Testis (tissue), 2 donors: ENCODE measurements at regions not wholly inside any gene's neighbourhood (a gene's known extent, or its start where the extent isn't known, plus 50 kb on each side); places are given as distances from the start of the nearest gene placed in this dataset.

Experiments
- POLR2A ChIP-seq: fragments of 450-650 bp; IDR thresholded peaks from one replicate; pipeline ENCODE4 v1.6.1; 2017; ENCODE audit warnings: antibody characterized with exemption, mild to moderate bottlenecking, moderate library complexity
- TF ChIP-seq, protein P1 (sequence below), 3 experiments: fragments of 450-650 bp in 2 of 3; fragments of 200-600 bp in 1 of 3; sonication (generic) in 1 of 3; IDR thresholded peaks; one replicate each; pipeline ENCODE4 v1.5.1; 2016 to 2019; ENCODE audit warnings: antibody characterized with exemption in 3 of 3, mild to moderate bottlenecking in 2 of 3, moderate library complexity in 1 of 3

DNA sequence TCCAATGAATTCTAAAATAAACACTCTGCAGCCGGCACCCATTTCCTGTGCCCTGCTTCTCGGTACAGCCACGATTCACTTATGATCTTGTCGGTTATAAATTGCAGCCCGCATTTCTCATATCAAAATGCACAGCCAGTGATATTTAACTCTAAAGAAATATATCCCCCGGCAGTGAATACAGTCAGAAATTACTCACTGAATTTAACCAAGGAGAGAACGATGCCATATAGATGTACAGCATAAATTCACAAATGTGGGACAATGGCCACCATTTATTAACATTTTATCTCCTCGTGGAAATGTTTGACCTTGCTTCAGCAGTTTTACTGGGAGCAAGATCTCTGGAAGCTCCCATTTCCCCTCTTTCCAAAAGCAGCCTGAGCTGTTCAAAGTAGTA is 1517.8 kb downstream of the BRD1 start:
- TF ChIP-seq, protein P1, sequence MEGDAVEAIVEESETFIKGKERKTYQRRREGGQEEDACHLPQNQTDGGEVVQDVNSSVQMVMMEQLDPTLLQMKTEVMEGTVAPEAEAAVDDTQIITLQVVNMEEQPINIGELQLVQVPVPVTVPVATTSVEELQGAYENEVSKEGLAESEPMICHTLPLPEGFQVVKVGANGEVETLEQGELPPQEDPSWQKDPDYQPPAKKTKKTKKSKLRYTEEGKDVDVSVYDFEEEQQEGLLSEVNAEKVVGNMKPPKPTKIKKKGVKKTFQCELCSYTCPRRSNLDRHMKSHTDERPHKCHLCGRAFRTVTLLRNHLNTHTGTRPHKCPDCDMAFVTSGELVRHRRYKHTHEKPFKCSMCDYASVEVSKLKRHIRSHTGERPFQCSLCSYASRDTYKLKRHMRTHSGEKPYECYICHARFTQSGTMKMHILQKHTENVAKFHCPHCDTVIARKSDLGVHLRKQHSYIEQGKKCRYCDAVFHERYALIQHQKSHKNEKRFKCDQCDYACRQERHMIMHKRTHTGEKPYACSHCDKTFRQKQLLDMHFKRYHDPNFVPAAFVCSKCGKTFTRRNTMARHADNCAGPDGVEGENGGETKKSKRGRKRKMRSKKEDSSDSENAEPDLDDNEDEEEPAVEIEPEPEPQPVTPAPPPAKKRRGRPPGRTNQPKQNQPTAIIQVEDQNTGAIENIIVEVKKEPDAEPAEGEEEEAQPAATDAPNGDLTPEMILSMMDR (IDR thresholded peaks at IDR 0.05) = no peak
- no peak for TF ChIP-seq POLR2A
